ENCODE measurements at regions not wholly inside any gene's neighbourhood (a gene's known extent, or its start where the extent isn't known, plus 50 kb on each side); places are given as distances from the start of the nearest gene placed in this dataset.

DNA sequence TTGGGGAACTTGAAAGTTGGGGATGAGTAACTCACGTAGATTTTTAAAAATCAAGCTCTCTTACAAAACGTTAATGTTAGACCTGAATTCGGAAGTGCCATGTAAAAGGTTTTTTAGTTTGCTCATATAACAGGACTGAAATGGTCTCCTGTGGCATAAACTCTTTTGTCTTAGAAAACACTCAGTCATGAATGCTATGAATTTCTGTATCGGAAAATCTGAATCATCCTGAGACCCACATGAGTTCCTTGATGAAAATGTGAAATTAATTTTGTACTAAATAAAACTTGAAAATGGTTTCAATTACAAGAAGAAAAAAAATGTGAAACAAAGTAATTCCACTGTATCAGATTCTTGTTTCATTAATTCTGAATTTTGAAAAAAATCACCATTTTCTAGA lies 134.8 kb upstream of the BMPER start:
- Histone ChIP-seq H3K9me2 (replicated peaks; ENCODE audit: insufficient read depth) (no peaks in the 10 kb centered on the region), H2AFZ (no peak overlapping the region), H3K79me2 (no peaks in the 10 kb centered on the region), H3K27me3 (no peaks in the 10 kb centered on the region), H3K4me2 (no peak overlapping the region), H3K4me3 (no peak overlapping the region), H3K4me1 (ENCODE audit: insufficient read depth) (peaks cover 14% of the 10 kb centered on the region), H3K27ac (no peak overlapping the region), H3K9me3 (ENCODE audit: low read depth) (no peaks in the 10 kb centered on the region), H4K20me1 (ENCODE audit: insufficient read depth, poor library complexity, severe bottlenecking) (no peaks in the 10 kb centered on the region), H3K36me3 (replicated peaks; ENCODE audit: insufficient read depth, low read depth) (no peaks in the 10 kb centered on the region)
- TF ChIP-seq CTCF (IDR thresholded peaks at IDR 0.05; ENCODE audit: poor library complexity) (no peak), EZH2phosphoT487 (IDR thresholded peaks at IDR 0.05; ENCODE audit: low read depth, severe bottlenecking, unreplicated experiment) (no peak), EZH2 (IDR thresholded peaks at IDR 0.05; ENCODE audit: borderline replicate concordance) (no peak)
- no peak for DNase-seq (ENCODE audit: low spot score)
- 87% methylated on average over 4 of the region's 4 CpGs for WGBS (ENCODE audit: low lambda C conversion rate, missing lambda C conversion rate)

- H3K9me2 ChIP-seq (replicated peaks; ENCODE audit: insufficient read depth) = no peaks in the 10 kb centered on the region
- TF ChIP-seq CTCF (IDR thresholded peaks at IDR 0.05; ENCODE audit: poor library complexity) = no peak
- no peak for TF ChIP-seq EZH2 (IDR thresholded peaks at IDR 0.05; ENCODE audit: borderline replicate concordance)
- TF ChIP-seq EZH2phosphoT487 (IDR thresholded peaks at IDR 0.05; ENCODE audit: low read depth, severe bottlenecking, unreplicated experiment) = no peak
Observed at GRCh38 chr7:33771422-33771821, 133.9 kb upstream of the BMPER start.

DNA sequence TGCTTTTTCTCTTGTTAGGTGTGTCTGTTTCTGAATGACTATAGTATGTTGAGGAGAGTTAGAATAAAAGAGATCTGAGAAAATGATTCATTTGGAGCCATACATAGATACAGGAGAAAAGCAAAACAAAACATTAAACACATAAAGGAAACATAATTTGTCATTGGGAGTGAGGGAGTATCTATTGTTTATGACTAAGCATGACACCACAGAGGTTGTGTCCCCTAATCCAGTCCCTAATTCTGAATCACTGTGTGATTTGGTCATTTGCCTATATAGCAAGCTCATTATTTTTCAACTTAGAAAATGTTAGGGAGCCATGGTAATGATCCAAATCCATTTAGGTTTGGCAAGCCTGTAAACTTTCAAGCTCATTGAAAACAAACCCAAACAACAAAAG lies 132.3 kb upstream of the BMPER start:
- Histone ChIP-seq H4K20me1 (ENCODE audit: insufficient read depth, poor library complexity, severe bottlenecking) (no peaks in the 10 kb centered on the region), H3K36me3 (replicated peaks; ENCODE audit: insufficient read depth, low read depth) (no peaks in the 10 kb centered on the region), H3K27me3 (no peaks in the 10 kb centered on the region), H3K4me2 (no peak overlapping the region), H3K9me2 (replicated peaks; ENCODE audit: insufficient read depth) (no peaks in the 10 kb centered on the region), H2AFZ (no peak overlapping the region), H3K79me2 (no peaks in the 10 kb centered on the region), H3K27ac (no peak overlapping the region), H3K4me1 (ENCODE audit: insufficient read depth) (peaks cover 14% of the 10 kb centered on the region), H3K4me3 (no peak overlapping the region), H3K9me3 (ENCODE audit: low read depth) (no peaks in the 10 kb centered on the region)
- DNase-seq (ENCODE audit: low spot score) = no peak
- TF ChIP-seq CTCF (IDR thresholded peaks at IDR 0.05; ENCODE audit: poor library complexity) (no peak), EZH2phosphoT487 (IDR thresholded peaks at IDR 0.05; ENCODE audit: low read depth, severe bottlenecking, unreplicated experiment) (no peak), EZH2 (IDR thresholded peaks at IDR 0.05; ENCODE audit: borderline replicate concordance) (no peak)

More at GRCh38 chr7:33771422-33771821, 133.9 kb upstream of the BMPER start:
- Histone ChIP-seq H3K4me1 (ENCODE audit: insufficient read depth) (peaks cover 14% of the 10 kb centered on the region), H3K27me3 (no peaks in the 10 kb centered on the region), H3K9me3 (ENCODE audit: low read depth) (no peaks in the 10 kb centered on the region), H3K36me3 (replicated peaks; ENCODE audit: insufficient read depth, low read depth) (no peaks in the 10 kb centered on the region), H3K4me3 (no peak overlapping the region), H2AFZ (no peak overlapping the region), H4K20me1 (ENCODE audit: insufficient read depth, poor library complexity, severe bottlenecking) (no peaks in the 10 kb centered on the region), H3K79me2 (no peaks in the 10 kb centered on the region), H3K27ac (no peak overlapping the region), H3K4me2 (no peak overlapping the region)
- no peak for DNase-seq (ENCODE audit: low spot score)
- WGBS (ENCODE audit: low lambda C conversion rate, missing lambda C conversion rate) = 97% methylated on average over 3 of the region's 3 CpGs
